Cardiac septum (tissue), 1 donor: ENCODE measurements at regions not wholly inside any gene's neighbourhood (a gene's known extent, or its start where the extent isn't known, plus 50 kb on each side); places are given as distances from the start of the nearest gene placed in this dataset.

Source experiments
- DNase-seq: peaks from one replicate; pipeline ENCODE4 v3.0.0-alpha.2; 2020; ENCODE audit warnings: low spot score
- intact Hi-C: fragments of 100-400 bp; cut with DNase I; formaldehyde crosslinking; loops from one replicate; pipeline ENCODE4 v1.14.0; 2022
- donor health status: DM: no; HTN: no; CAD: no.

- intact Hi-C loops, result no loop called here
- DNase-seq, result no peak
Measured at GRCh38 chr13:50359041-50359367, 343.8 kb downstream of the KCNRG start.

GRCh38 chr13:50359779-50360178 is 344.5 kb downstream of the KCNRG start:
- DNase-seq, result no peak
- intact Hi-C loops, result no loop called here

- intact Hi-C loops, result no loop called here
- DNase-seq, result no peak
Measured at GRCh38 chr13:50360637-50361036, 345.4 kb downstream of the KCNRG start.

GRCh38 chr13:50361282-50361681 is 346.0 kb downstream of the KCNRG start:
- DNase-seq, result no peak
- intact Hi-C loops, result no loop called here

GRCh38 chr13:50365408-50366391 is 350.5 kb downstream of the KCNRG start:
- DNase-seq, result no peak
- intact Hi-C loops, result no loop called here

GRCh38 chr13:50366488-50367174 is 351.4 kb downstream of the KCNRG start:
- DNase-seq, result no peak
- intact Hi-C loops, result no loop called here

- no peak for DNase-seq
- intact Hi-C loops, result no loop called here
Measured at GRCh38 chr13:50369646-50370045, 354.4 kb downstream of the KCNRG start.

GRCh38 chr13:50370303-50370950 is 355.2 kb downstream of the KCNRG start:
- intact Hi-C loops, result no loop called here
- DNase-seq, result no peak

- no peak for DNase-seq
- intact Hi-C loops, result no loop called here
Measured at GRCh38 chr13:50374517-50374916, 359.3 kb downstream of the KCNRG start.

- intact Hi-C loops, result no loop called here
- DNase-seq, result no peak
Measured at GRCh38 chr13:50375792-50376191, 360.5 kb downstream of the KCNRG start.

- no peak for DNase-seq
- intact Hi-C loops, result no loop called here
Measured at GRCh38 chr13:50376895-50377575, 361.8 kb downstream of the KCNRG start.

- DNase-seq, result no peak
- intact Hi-C loops, result no loop called here
Measured at GRCh38 chr13:50377726-50378270, 362.6 kb downstream of the KCNRG start.

GRCh38 chr13:50378509-50379044 is 363.3 kb downstream of the KCNRG start:
- intact Hi-C loops, result no loop called here
- DNase-seq, result no peak

GRCh38 chr13:50379584-50379983 is 364.3 kb downstream of the KCNRG start:
- intact Hi-C loops, result no loop called here
- no peak for DNase-seq

GRCh38 chr13:50380905-50381304 is 365.7 kb downstream of the KCNRG start:
- no peak for DNase-seq
- intact Hi-C loops, result loop anchor here (5.0 to 10.0 kb wide), 2 partner anchors 386 to 421 kb away; partner anchors contain the start of gene TRIM13

- intact Hi-C loops, result loop anchor here (5.0 to 10.0 kb wide), 2 partner anchors 388 to 420 kb away; partner anchors contain the start of gene TRIM13
- DNase-seq, result no peak
Measured at GRCh38 chr13:50382511-50382910, 367.3 kb downstream of the KCNRG start.

- no peak for DNase-seq
- intact Hi-C loops, result loop anchor here (5.0 to 10.0 kb wide), 2 partner anchors 388 to 419 kb away; partner anchors contain the start of gene TRIM13
Measured at GRCh38 chr13:50382951-50383350, 367.7 kb downstream of the KCNRG start.

- DNase-seq, result no peak
- intact Hi-C loops, result loop anchor here (5.0 to 10.0 kb wide), 3 partner anchors 143 to 418 kb away; partner anchors contain the start of gene TRIM13
Measured at GRCh38 chr13:50384724-50385123, 369.5 kb downstream of the KCNRG start.

GRCh38 chr13:50386541-50387050 is 371.4 kb downstream of the KCNRG start:
- intact Hi-C loops, result loop anchor here (5.0 to 10.0 kb wide), 2 partner anchors 141 to 392 kb away; partner anchors contain the start of gene TRIM13
- no peak for DNase-seq
